Progenitor cell of endocrine pancreas (in vitro differentiated cells): ENCODE measurements at regions not wholly inside any gene's neighbourhood (a gene's known extent, or its start where the extent isn't known, plus 50 kb on each side); places are given as distances from the start of the nearest gene placed in this dataset.

Source experiments
- DNase-seq: peaks from one replicate; pipeline ENCODE4 v3.0.0; 2021; ENCODE audit warnings: low spot score; ENCODE audit not compliant: unreplicated experiment
- H3K27ac Mint-ChIP-seq: 2 replicates; pipeline ENCODE4 v1.8.0; 2021; ENCODE audit warnings: mild to moderate bottlenecking, moderate library complexity, mixed read lengths
- H3K27me3 Mint-ChIP-seq: 2 replicates; pipeline ENCODE4 v1.8.0; 2021; ENCODE audit warnings: mixed read lengths
- H3K36me3 Mint-ChIP-seq: 2 replicates; pipeline ENCODE4 v1.8.0; 2022; ENCODE audit warnings: mixed read lengths; ENCODE audit not compliant: insufficient read depth
- H3K4me1 Mint-ChIP-seq: 2 replicates; pipeline ENCODE4 v1.8.0; 2021; ENCODE audit warnings: low read depth, mixed read lengths
- H3K4me3 Mint-ChIP-seq: 2 replicates; pipeline ENCODE4 v1.8.0; 2021; ENCODE audit warnings: low read depth, mild to moderate bottlenecking, moderate library complexity, mixed read lengths
- H3K9me3 Mint-ChIP-seq: 2 replicates; pipeline ENCODE4 v1.8.0; 2021; ENCODE audit warnings: low read depth, mixed read lengths
- CTCF ChIP-seq: fragments of 200-600 bp; sonication (generic); IDR thresholded peaks from one replicate; pipeline ENCODE4 v1.5.0; 2021; ENCODE audit warnings: antibody characterized with exemption, mild to moderate bottlenecking; ENCODE audit not compliant: unreplicated experiment

GRCh38 chr16:54652201-54652770 is 278.4 kb upstream of the IRX5 start:
- TF ChIP-seq CTCF = no peak
- no peak for DNase-seq
- Mint-ChIP-seq H3K4me1 (peaks cover 35% of the 10 kb centered on the region), H3K4me3 (no peak overlapping the region), H3K27me3 (peaks cover 82% of the 10 kb centered on the region), H3K27ac (no peak overlapping the region), H3K36me3 (no peaks in the 10 kb centered on the region), H3K9me3 (no peaks in the 10 kb centered on the region)

GRCh38 chr16:54651440-54652195 is 279.0 kb upstream of the IRX5 start:
- TF ChIP-seq CTCF = no peak
- peaks cover 78% of the 10 kb centered on the region for H3K27me3 Mint-ChIP-seq
- H3K4me1 Mint-ChIP-seq = peaks cover 35% of the 10 kb centered on the region
- H3K27ac Mint-ChIP-seq = no peak overlapping the region
- H3K36me3 Mint-ChIP-seq = no peaks in the 10 kb centered on the region
- no peak overlapping the region for H3K4me3 Mint-ChIP-seq
- no peak for DNase-seq
- no peaks in the 10 kb centered on the region for H3K9me3 Mint-ChIP-seq

GRCh38 chr16:54649876-54650275 is 280.8 kb upstream of the IRX5 start:
- Mint-ChIP-seq H3K27ac (no peak overlapping the region), H3K4me1 (peaks cover 32% of the 10 kb centered on the region), H3K9me3 (no peaks in the 10 kb centered on the region), H3K36me3 (no peaks in the 10 kb centered on the region), H3K4me3 (no peak overlapping the region), H3K27me3 (peaks cover 71% of the 10 kb centered on the region)
- no peak for DNase-seq
- TF ChIP-seq CTCF = no peak

- Mint-ChIP-seq H3K4me3 (no peak overlapping the region), H3K36me3 (no peaks in the 10 kb centered on the region), H3K9me3 (no peaks in the 10 kb centered on the region), H3K27me3 (peaks cover 65% of the 10 kb centered on the region), H3K27ac (no peak overlapping the region), H3K4me1 (peaks cover 20% of the 10 kb centered on the region)
- TF ChIP-seq CTCF = no peak
- no peak for DNase-seq
These were observed 282.1 kb upstream of the IRX5 start for GRCh38 chr16:54648575-54648974.

GRCh38 chr16:54647725-54648221 is 282.9 kb upstream of the IRX5 start:
- peaks cover 19% of the 10 kb centered on the region for H3K4me1 Mint-ChIP-seq
- no peaks in the 10 kb centered on the region for H3K36me3 Mint-ChIP-seq
- H3K9me3 Mint-ChIP-seq = no peaks in the 10 kb centered on the region
- no peak overlapping the region for H3K27ac Mint-ChIP-seq
- DNase-seq = no peak
- peaks cover 63% of the 10 kb centered on the region for H3K27me3 Mint-ChIP-seq
- TF ChIP-seq CTCF = no peak
- no peak overlapping the region for H3K4me3 Mint-ChIP-seq
